Activated CD4-positive, alpha-beta T cell treated with anti-CD3 and anti-CD28 coated beads, Interleukin-2, amount 10 ng/mL, durations not matched to agents 24 days and 14 days (primary cell): ENCODE measurements at regions not wholly inside any gene's neighbourhood (a gene's known extent, or its start where the extent isn't known, plus 50 kb on each side); places are given as distances from the start of the nearest gene placed in this dataset.
"Not testable (repeated sequence)": the region's sequence is repeated elsewhere in the genome, so short reads cannot be mapped to it uniquely, and the experiment has no call there.

Experiments
- DNase-seq: peaks from one replicate; pipeline ENCODE4 v3.0.0; 2022
- H3K27ac Mint-ChIP-seq: one replicate; pipeline ENCODE4 v1.8.0; 2022; ENCODE audit warnings: mild to moderate bottlenecking, mixed read lengths
- H3K27me3 Mint-ChIP-seq: one replicate; pipeline ENCODE4 v1.8.0; 2022; ENCODE audit warnings: mixed read lengths
- H3K36me3 Mint-ChIP-seq: one replicate; pipeline ENCODE4 v1.8.0; 2022; ENCODE audit warnings: low read depth, mild to moderate bottlenecking, mixed read lengths
- H3K4me1 Mint-ChIP-seq: one replicate; pipeline ENCODE4 v1.8.0; 2021; ENCODE audit warnings: mixed read lengths
- H3K4me3 Mint-ChIP-seq: one replicate; pipeline ENCODE4 v1.8.0; 2022; ENCODE audit warnings: mild to moderate bottlenecking, moderate library complexity, mixed read lengths
- H3K9me3 Mint-ChIP-seq: one replicate; pipeline ENCODE4 v1.8.0; 2021; ENCODE audit warnings: mixed read lengths
- intact Hi-C: fragments of 100-400 bp; cut with micrococcal nuclease; formaldehyde crosslinking; loops from one replicate; pipeline ENCODE4 v1.15.1; 2023

DNA sequence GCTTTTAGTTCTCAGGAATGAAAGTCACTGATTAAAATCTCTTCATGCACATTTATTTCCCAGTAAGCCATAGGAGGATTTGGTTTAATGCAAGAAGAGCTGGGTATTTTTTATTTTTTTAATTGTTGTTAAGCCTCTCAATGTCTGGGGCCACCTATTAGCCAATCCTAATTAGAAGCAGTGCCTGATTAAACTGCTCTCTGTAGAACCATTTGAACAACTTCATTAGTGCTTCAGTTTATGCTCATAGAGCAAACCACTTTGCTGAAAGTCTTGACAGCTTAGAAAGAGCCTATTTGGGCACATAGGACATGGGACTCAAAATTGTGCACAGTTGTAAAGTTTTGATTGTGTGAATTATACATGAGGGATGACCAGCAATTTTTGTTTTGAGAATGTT, 548.9 kb downstream of the FRK start:
- H3K27me3 Mint-ChIP-seq = no peaks in the 10 kb centered on the region
- H3K27ac Mint-ChIP-seq = no peak overlapping the region
- intact Hi-C loops = no loop called here
- H3K36me3 Mint-ChIP-seq = no peaks in the 10 kb centered on the region
- no peak for DNase-seq
- no peak overlapping the region for H3K4me3 Mint-ChIP-seq
- H3K4me1 Mint-ChIP-seq = no peaks in the 10 kb centered on the region
- no peaks in the 10 kb centered on the region for H3K9me3 Mint-ChIP-seq

GRCh38 chr6:115502432-115502831, 558.3 kb downstream of the FRK start:
- DNase-seq, H3K4me3 Mint-ChIP-seq, H3K36me3 Mint-ChIP-seq, H3K27me3 Mint-ChIP-seq, H3K27ac Mint-ChIP-seq, H3K9me3 Mint-ChIP-seq, H3K4me1 Mint-ChIP-seq, intact Hi-C loops: not testable (repeated sequence)

GRCh38 chr6:115495184-115495583, 565.5 kb downstream of the FRK start:
- intact Hi-C loops = no loop called here
- no peak overlapping the region for H3K27ac Mint-ChIP-seq
- peaks cover 7% of the 10 kb centered on the region for H3K9me3 Mint-ChIP-seq
- no peak for DNase-seq
- H3K4me3 Mint-ChIP-seq = no peak overlapping the region
- H3K27me3 Mint-ChIP-seq = no peaks in the 10 kb centered on the region
- no peaks in the 10 kb centered on the region for H3K4me1 Mint-ChIP-seq
- H3K36me3 Mint-ChIP-seq = no peaks in the 10 kb centered on the region

- H3K27me3 Mint-ChIP-seq = no peaks in the 10 kb centered on the region
- no peak for DNase-seq
- intact Hi-C loops = no loop called here
- H3K4me1 Mint-ChIP-seq = no peaks in the 10 kb centered on the region
- no peaks in the 10 kb centered on the region for H3K9me3 Mint-ChIP-seq
- no peak overlapping the region for H3K4me3 Mint-ChIP-seq
- no peaks in the 10 kb centered on the region for H3K36me3 Mint-ChIP-seq
- no peak overlapping the region for H3K27ac Mint-ChIP-seq
These were observed 573.4 kb downstream of the FRK start for GRCh38 chr6:115487331-115487730.

- Mint-ChIP-seq H3K4me3 (no peak overlapping the region), H3K4me1 (no peaks in the 10 kb centered on the region), H3K9me3 (no peaks in the 10 kb centered on the region), H3K27ac (no peak overlapping the region), H3K36me3 (no peaks in the 10 kb centered on the region), H3K27me3 (no peaks in the 10 kb centered on the region)
- intact Hi-C loops = no loop called here
- DNase-seq = no peak
These were observed 575.3 kb downstream of the FRK start for GRCh38 chr6:115485400-115485799.

GRCh38 chr6:115480543-115480942, 580.1 kb downstream of the FRK start:
- H3K36me3 Mint-ChIP-seq, H3K9me3 Mint-ChIP-seq, intact Hi-C loops, H3K27me3 Mint-ChIP-seq, H3K27ac Mint-ChIP-seq, DNase-seq, H3K4me3 Mint-ChIP-seq, H3K4me1 Mint-ChIP-seq: not testable (repeated sequence)

DNA sequence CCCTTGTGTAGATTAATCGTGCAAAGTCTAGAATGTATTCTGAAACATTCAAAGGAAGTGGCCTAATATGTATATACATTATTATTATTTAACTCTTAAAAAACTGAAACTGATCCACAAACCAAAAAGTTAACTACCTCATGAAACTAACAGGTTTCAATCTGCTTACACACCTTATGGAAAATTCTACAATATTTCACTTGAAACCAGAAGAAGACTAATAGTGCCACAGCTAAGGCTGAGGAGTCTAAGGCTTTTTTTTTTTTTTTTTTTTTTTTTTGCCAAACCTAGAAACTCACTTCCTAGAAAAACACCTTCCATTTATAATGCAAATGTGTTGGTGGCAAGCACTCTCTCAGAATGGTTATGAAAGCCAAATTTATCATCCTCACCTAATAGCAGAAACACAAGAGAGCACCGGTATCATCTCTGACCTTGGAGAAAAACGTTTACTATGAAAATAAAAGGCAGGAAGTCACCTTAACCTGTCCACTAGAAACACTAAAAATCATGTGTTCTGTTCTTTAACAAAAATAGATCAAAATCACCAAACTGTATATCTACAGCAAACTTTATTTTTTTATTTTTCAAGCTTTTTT, 586.1 kb downstream of the FRK start:
- DNase-seq = no peak
- Mint-ChIP-seq H3K4me1 (no peaks in the 10 kb centered on the region), H3K27me3 (no peaks in the 10 kb centered on the region), H3K9me3 (peaks cover 10% of the 10 kb centered on the region), H3K4me3 (no peak overlapping the region), H3K27ac (no peak overlapping the region), H3K36me3 (no peaks in the 10 kb centered on the region)
- intact Hi-C loops = no loop called here

- no peaks in the 10 kb centered on the region for H3K27me3 Mint-ChIP-seq
- DNase-seq = no peak
- H3K4me3 Mint-ChIP-seq = no peak overlapping the region
- no peaks in the 10 kb centered on the region for H3K4me1 Mint-ChIP-seq
- no peaks in the 10 kb centered on the region for H3K36me3 Mint-ChIP-seq
- H3K9me3 Mint-ChIP-seq = peaks cover 4% of the 10 kb centered on the region
- intact Hi-C loops = no loop called here
- H3K27ac Mint-ChIP-seq = no peak overlapping the region
These were observed 592.3 kb downstream of the FRK start for GRCh38 chr6:115468272-115469005.

- Mint-ChIP-seq H3K27ac (no peak overlapping the region), H3K4me3 (no peak overlapping the region), H3K27me3 (no peaks in the 10 kb centered on the region), H3K9me3 (peaks cover 4% of the 10 kb centered on the region), H3K4me1 (no peaks in the 10 kb centered on the region), H3K36me3 (no peaks in the 10 kb centered on the region)
- no peak for DNase-seq
- intact Hi-C loops = no loop called here
These were observed 593.0 kb downstream of the FRK start for GRCh38 chr6:115467726-115468125.

DNA sequence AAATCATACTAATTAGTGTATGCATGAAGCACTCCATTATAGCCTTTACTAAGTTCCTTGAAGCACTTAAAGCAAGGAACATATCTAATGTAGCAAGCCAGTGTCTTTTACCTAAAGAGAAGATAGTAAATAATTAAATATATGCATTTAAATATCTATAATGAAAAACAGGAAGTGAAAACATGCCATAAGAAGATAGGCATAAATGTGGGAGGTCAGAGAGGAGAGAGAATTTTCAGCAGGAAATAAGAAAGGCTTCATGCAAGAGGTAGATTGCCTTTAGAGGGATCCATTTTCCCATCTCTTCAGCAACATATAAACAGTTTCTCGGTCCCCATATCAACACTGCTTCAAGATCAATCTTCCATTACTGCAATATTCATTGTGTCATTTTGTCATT, 599.8 kb downstream of the FRK start:
- Mint-ChIP-seq H3K4me3 (no peak overlapping the region), H3K27me3 (no peaks in the 10 kb centered on the region), H3K9me3 (peaks cover 4% of the 10 kb centered on the region), H3K36me3 (no peaks in the 10 kb centered on the region), H3K27ac (no peak overlapping the region), H3K4me1 (no peaks in the 10 kb centered on the region)
- no peak for DNase-seq
- intact Hi-C loops = no loop called here

DNA sequence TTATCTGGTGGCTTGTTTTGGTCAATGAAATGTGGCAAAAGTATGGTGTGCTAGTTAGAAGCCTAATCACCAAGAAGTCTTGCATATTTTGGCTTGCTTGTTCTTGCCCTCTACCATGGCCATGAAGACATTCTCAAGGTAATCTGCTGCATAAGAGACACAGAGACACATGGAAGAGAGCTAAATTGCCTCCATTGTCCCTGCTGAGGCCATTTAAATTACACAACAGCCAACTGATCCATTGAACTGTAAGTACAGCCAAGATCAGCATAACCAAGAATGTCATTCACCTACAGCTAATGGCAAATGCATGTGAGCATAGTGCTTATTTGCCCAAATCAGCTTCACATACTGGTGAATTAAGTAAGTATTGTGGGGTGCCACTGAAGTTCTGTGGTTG, 603.8 kb downstream of the FRK start:
- Mint-ChIP-seq H3K27me3 (no peaks in the 10 kb centered on the region), H3K27ac (no peak overlapping the region), H3K9me3 (no peaks in the 10 kb centered on the region), H3K36me3 (no peaks in the 10 kb centered on the region), H3K4me3 (no peak overlapping the region), H3K4me1 (no peaks in the 10 kb centered on the region)
- intact Hi-C loops = no loop called here
- no peak for DNase-seq

- Mint-ChIP-seq H3K27me3 (no peaks in the 10 kb centered on the region), H3K4me3 (no peak overlapping the region), H3K36me3 (no peaks in the 10 kb centered on the region), H3K9me3 (no peaks in the 10 kb centered on the region), H3K27ac (no peak overlapping the region), H3K4me1 (no peaks in the 10 kb centered on the region)
- DNase-seq = no peak
- intact Hi-C loops = no loop called here
These were observed 616.7 kb downstream of the FRK start for GRCh38 chr6:115443825-115444478.

DNA sequence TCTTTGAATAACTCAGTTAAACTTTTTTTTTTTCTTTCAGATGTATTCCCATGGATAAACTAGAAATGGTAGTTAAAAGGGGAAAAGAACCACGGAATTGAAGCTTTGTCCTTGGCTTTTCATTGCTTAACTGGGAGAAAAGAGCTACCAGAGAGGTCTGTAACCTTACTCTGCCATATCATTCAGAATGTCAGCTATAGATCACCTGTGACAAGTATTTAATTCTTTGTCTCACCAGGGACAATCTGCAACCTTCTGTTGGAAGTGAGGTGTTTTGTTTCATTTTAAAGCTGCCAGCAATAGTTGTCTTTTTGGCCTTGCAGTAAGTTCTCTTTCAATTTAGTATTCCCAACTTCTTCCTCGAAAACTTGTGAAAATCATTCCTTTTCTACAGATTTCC, 618.4 kb downstream of the FRK start:
- no peaks in the 10 kb centered on the region for H3K27me3 Mint-ChIP-seq
- intact Hi-C loops = no loop called here
- H3K4me1 Mint-ChIP-seq = no peaks in the 10 kb centered on the region
- H3K27ac Mint-ChIP-seq = no peak overlapping the region
- no peak overlapping the region for H3K4me3 Mint-ChIP-seq
- no peak for DNase-seq
- peaks cover 4% of the 10 kb centered on the region for H3K9me3 Mint-ChIP-seq
- H3K36me3 Mint-ChIP-seq = no peaks in the 10 kb centered on the region

GRCh38 chr6:115441651-115442050, 619.0 kb downstream of the FRK start:
- Mint-ChIP-seq H3K9me3 (peaks cover 4% of the 10 kb centered on the region), H3K36me3 (no peaks in the 10 kb centered on the region), H3K4me3 (no peak overlapping the region), H3K4me1 (no peaks in the 10 kb centered on the region), H3K27ac (no peak overlapping the region), H3K27me3 (no peaks in the 10 kb centered on the region)
- intact Hi-C loops = no loop called here
- DNase-seq = no peak
